ENCODE measurements at regions not wholly inside any gene's neighbourhood (a gene's known extent, or its start where the extent isn't known, plus 50 kb on each side); places are given as distances from the start of the nearest gene placed in this dataset.

GRCh38 chr1:232512712-232513111 lies 117.2 kb downstream of the SIPA1L2 start:
- TF ChIP-seq, protein P1, sequence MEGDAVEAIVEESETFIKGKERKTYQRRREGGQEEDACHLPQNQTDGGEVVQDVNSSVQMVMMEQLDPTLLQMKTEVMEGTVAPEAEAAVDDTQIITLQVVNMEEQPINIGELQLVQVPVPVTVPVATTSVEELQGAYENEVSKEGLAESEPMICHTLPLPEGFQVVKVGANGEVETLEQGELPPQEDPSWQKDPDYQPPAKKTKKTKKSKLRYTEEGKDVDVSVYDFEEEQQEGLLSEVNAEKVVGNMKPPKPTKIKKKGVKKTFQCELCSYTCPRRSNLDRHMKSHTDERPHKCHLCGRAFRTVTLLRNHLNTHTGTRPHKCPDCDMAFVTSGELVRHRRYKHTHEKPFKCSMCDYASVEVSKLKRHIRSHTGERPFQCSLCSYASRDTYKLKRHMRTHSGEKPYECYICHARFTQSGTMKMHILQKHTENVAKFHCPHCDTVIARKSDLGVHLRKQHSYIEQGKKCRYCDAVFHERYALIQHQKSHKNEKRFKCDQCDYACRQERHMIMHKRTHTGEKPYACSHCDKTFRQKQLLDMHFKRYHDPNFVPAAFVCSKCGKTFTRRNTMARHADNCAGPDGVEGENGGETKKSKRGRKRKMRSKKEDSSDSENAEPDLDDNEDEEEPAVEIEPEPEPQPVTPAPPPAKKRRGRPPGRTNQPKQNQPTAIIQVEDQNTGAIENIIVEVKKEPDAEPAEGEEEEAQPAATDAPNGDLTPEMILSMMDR (IDR thresholded peaks at IDR 0.05) = no peak
- TF ChIP-seq POLR2AphosphoS5 (IDR thresholded peaks at IDR 0.05) = no peak
- no peak for TF ChIP-seq POLR2A (IDR thresholded peaks at IDR 0.05; ENCODE audit: low read depth)
- no peak for TF ChIP-seq EP300 (IDR thresholded peaks at IDR 0.05)
- no peaks in the 10 kb centered on the region for H3K27me3 ChIP-seq
- H3K4me1 ChIP-seq = peaks cover 12 to 45% (median 38%) of the 10 kb centered on the region in 4 donors
- no peak for DNase-seq (ENCODE audit: extremely low spot score)
- H3K4me3 ChIP-seq = peak overlapping the region in 1 of 4 donors; percentile 23
- H3K36me3 ChIP-seq = peaks cover 0 to 23% (median 13%) of the 10 kb centered on the region in 4 donors
- H3K27ac ChIP-seq (replicated peaks in 1 of 4) = no peak overlapping the region
- no peaks in the 10 kb centered on the region for H3K9me3 ChIP-seq
- intact Hi-C loops (cut with DNase I) = no loop called here
- WGBS = 95% methylated on average over 5 of the region's 5 CpGs

GRCh38 chr1:232511172-232511571 lies 118.8 kb downstream of the SIPA1L2 start:
- Histone ChIP-seq H3K4me3 (no peak overlapping the region), H3K27ac (replicated peaks in 1 of 4) (no peak overlapping the region), H3K4me1 (peaks cover 12 to 46% (median 38%) of the 10 kb centered on the region in 4 donors), H3K36me3 (peaks cover 0 to 23% (median 13%) of the 10 kb centered on the region in 4 donors), H3K27me3 (no peaks in the 10 kb centered on the region), H3K9me3 (no peaks in the 10 kb centered on the region)
- intact Hi-C loops (cut with DNase I) = no loop called here
- TF ChIP-seq EP300 (IDR thresholded peaks at IDR 0.05) (no peak), POLR2A (IDR thresholded peaks at IDR 0.05; ENCODE audit: low read depth) (no peak), POLR2AphosphoS5 (IDR thresholded peaks at IDR 0.05) (no peak)
- TF ChIP-seq, protein P1 (IDR thresholded peaks at IDR 0.05) = no peak
- WGBS = 81% methylated on average over 1 of the region's 1 CpG
- no peak for DNase-seq (ENCODE audit: extremely low spot score)

- H3K27ac ChIP-seq (replicated peaks in 1 of 4) = no peak overlapping the region
- TF ChIP-seq POLR2A (IDR thresholded peaks at IDR 0.05; ENCODE audit: low read depth) (no peak), POLR2AphosphoS5 (IDR thresholded peaks at IDR 0.05) (no peak), EP300 (IDR thresholded peaks at IDR 0.05) (no peak)
- TF ChIP-seq, protein P1 (IDR thresholded peaks at IDR 0.05) = no peak
- H3K4me3 ChIP-seq = no peak overlapping the region
- H3K9me3 ChIP-seq = no peaks in the 10 kb centered on the region
- 81% methylated on average over 6 of the region's 6 CpGs for WGBS
- intact Hi-C loops (cut with DNase I) = no loop called here
- peaks cover 12 to 46% (median 38%) of the 10 kb centered on the region in 4 donors for H3K4me1 ChIP-seq
- H3K36me3 ChIP-seq = peaks cover 0 to 23% (median 13%) of the 10 kb centered on the region in 4 donors
- no peak for DNase-seq (ENCODE audit: extremely low spot score)
- H3K27me3 ChIP-seq = no peaks in the 10 kb centered on the region
Observed at GRCh38 chr1:232510367-232511110, 119.4 kb downstream of the SIPA1L2 start.

- TF ChIP-seq POLR2A (IDR thresholded peaks at IDR 0.05; ENCODE audit: low read depth) = no peak
- TF ChIP-seq EP300 (IDR thresholded peaks at IDR 0.05) = no peak
- TF ChIP-seq POLR2AphosphoS5 (IDR thresholded peaks at IDR 0.05) = no peak
- TF ChIP-seq, protein P1 (IDR thresholded peaks at IDR 0.05) = no peak
- Histone ChIP-seq H3K27ac (replicated peaks in 1 of 4) (no peak overlapping the region), H3K4me3 (no peak overlapping the region), H3K9me3 (no peaks in the 10 kb centered on the region), H3K27me3 (no peaks in the 10 kb centered on the region), H3K36me3 (peaks cover 0 to 14% (median 7%) of the 10 kb centered on the region in 4 donors), H3K4me1 (peaks cover 12 to 46% (median 38%) of the 10 kb centered on the region in 4 donors)
- DNase-seq (ENCODE audit: extremely low spot score) = no peak
- intact Hi-C loops (cut with DNase I) = no loop called here
- 71% methylated on average over 7 of the region's 7 CpGs for WGBS
Observed at GRCh38 chr1:232509570-232509969, 120.4 kb downstream of the SIPA1L2 start.

Data from esophagus muscularis mucosa (tissue), 4 donors.